ENCODE measurements at regions not wholly inside any gene's neighbourhood (a gene's known extent, or its start where the extent isn't known, plus 50 kb on each side); places are given as distances from the start of the nearest gene placed in this dataset.

- Histone ChIP-seq H3K36me3 (ENCODE audit: low read depth) (no peaks in the 10 kb centered on the region), H3K4me3 (ENCODE audit: severe bottlenecking) (no peak overlapping the region), H3K4me1 (ENCODE audit: insufficient read depth, poor library complexity, severe bottlenecking) (no peaks in the 10 kb centered on the region), H3K9me3 (ENCODE audit: severe bottlenecking) (no peaks in the 10 kb centered on the region), H3K27me3 (ENCODE audit: insufficient read depth, poor library complexity, severe bottlenecking) (no peaks in the 10 kb centered on the region), H3K27ac (ENCODE audit: poor library complexity, severe bottlenecking) (no peak overlapping the region)
- ATAC-seq (ENCODE audit: low read depth), result no peak
- DNase-seq (ENCODE audit: low spot score), result no peak
- TF ChIP-seq CTCF (IDR thresholded peaks at IDR 0.05; ENCODE audit: poor library complexity, severe bottlenecking), result no peak
Measured at GRCh38 chr12:24389394-24389793, 439.9 kb upstream of the SOX5 start.

GRCh38 chr12:24387381-24387780 lies 437.9 kb upstream of the SOX5 start:
- ATAC-seq (ENCODE audit: low read depth) (no peak), DNase-seq (ENCODE audit: low spot score) (no peak)
- no peaks in the 10 kb centered on the region for H3K9me3 ChIP-seq (ENCODE audit: severe bottlenecking)
- H3K4me1 ChIP-seq (ENCODE audit: insufficient read depth, poor library complexity, severe bottlenecking), result no peaks in the 10 kb centered on the region
- H3K27ac ChIP-seq (ENCODE audit: poor library complexity, severe bottlenecking), result no peak overlapping the region
- H3K36me3 ChIP-seq (ENCODE audit: low read depth), result no peaks in the 10 kb centered on the region
- H3K27me3 ChIP-seq (ENCODE audit: insufficient read depth, poor library complexity, severe bottlenecking), result no peaks in the 10 kb centered on the region
- no peak overlapping the region for H3K4me3 ChIP-seq (ENCODE audit: severe bottlenecking)
- TF ChIP-seq CTCF (IDR thresholded peaks at IDR 0.05; ENCODE audit: poor library complexity, severe bottlenecking), result no peak

- TF ChIP-seq CTCF (IDR thresholded peaks at IDR 0.05; ENCODE audit: poor library complexity, severe bottlenecking), result no peak
- Histone ChIP-seq H3K27ac (ENCODE audit: poor library complexity, severe bottlenecking) (no peak overlapping the region), H3K4me1 (ENCODE audit: insufficient read depth, poor library complexity, severe bottlenecking) (no peaks in the 10 kb centered on the region), H3K27me3 (ENCODE audit: insufficient read depth, poor library complexity, severe bottlenecking) (no peaks in the 10 kb centered on the region), H3K4me3 (ENCODE audit: severe bottlenecking) (no peak overlapping the region), H3K36me3 (ENCODE audit: low read depth) (no peaks in the 10 kb centered on the region), H3K9me3 (ENCODE audit: severe bottlenecking) (no peaks in the 10 kb centered on the region)
- ATAC-seq (ENCODE audit: low read depth), result no peak
- no peak for DNase-seq (ENCODE audit: low spot score)
Measured at GRCh38 chr12:24386836-24387235, 437.4 kb upstream of the SOX5 start.

- H3K9me3 ChIP-seq (ENCODE audit: severe bottlenecking), result no peaks in the 10 kb centered on the region
- DNase-seq (ENCODE audit: low spot score) (no peak), ATAC-seq (ENCODE audit: low read depth) (no peak)
- no peak overlapping the region for H3K4me3 ChIP-seq (ENCODE audit: severe bottlenecking)
- TF ChIP-seq CTCF (IDR thresholded peaks at IDR 0.05; ENCODE audit: poor library complexity, severe bottlenecking), result no peak
- H3K27ac ChIP-seq (ENCODE audit: poor library complexity, severe bottlenecking), result no peak overlapping the region
- no peaks in the 10 kb centered on the region for H3K36me3 ChIP-seq (ENCODE audit: low read depth)
- no peaks in the 10 kb centered on the region for H3K4me1 ChIP-seq (ENCODE audit: insufficient read depth, poor library complexity, severe bottlenecking)
- no peaks in the 10 kb centered on the region for H3K27me3 ChIP-seq (ENCODE audit: insufficient read depth, poor library complexity, severe bottlenecking)
Measured at GRCh38 chr12:24381790-24382189, 432.3 kb upstream of the SOX5 start.

- ATAC-seq (ENCODE audit: low read depth), result no peak
- Histone ChIP-seq H3K36me3 (ENCODE audit: low read depth) (no peaks in the 10 kb centered on the region), H3K9me3 (ENCODE audit: severe bottlenecking) (no peaks in the 10 kb centered on the region), H3K27me3 (ENCODE audit: insufficient read depth, poor library complexity, severe bottlenecking) (no peaks in the 10 kb centered on the region), H3K4me1 (ENCODE audit: insufficient read depth, poor library complexity, severe bottlenecking) (no peaks in the 10 kb centered on the region), H3K4me3 (ENCODE audit: severe bottlenecking) (no peak overlapping the region), H3K27ac (ENCODE audit: poor library complexity, severe bottlenecking) (no peak overlapping the region)
- no peak for DNase-seq (ENCODE audit: low spot score)
- TF ChIP-seq CTCF (IDR thresholded peaks at IDR 0.05; ENCODE audit: poor library complexity, severe bottlenecking), result no peak
Measured at GRCh38 chr12:24379861-24380521, 430.5 kb upstream of the SOX5 start.

Measured in RWPE2 (cell line).